ENCODE measurements at regions not wholly inside any gene's neighbourhood (a gene's known extent, or its start where the extent isn't known, plus 50 kb on each side); places are given as distances from the start of the nearest gene placed in this dataset.

DNA sequence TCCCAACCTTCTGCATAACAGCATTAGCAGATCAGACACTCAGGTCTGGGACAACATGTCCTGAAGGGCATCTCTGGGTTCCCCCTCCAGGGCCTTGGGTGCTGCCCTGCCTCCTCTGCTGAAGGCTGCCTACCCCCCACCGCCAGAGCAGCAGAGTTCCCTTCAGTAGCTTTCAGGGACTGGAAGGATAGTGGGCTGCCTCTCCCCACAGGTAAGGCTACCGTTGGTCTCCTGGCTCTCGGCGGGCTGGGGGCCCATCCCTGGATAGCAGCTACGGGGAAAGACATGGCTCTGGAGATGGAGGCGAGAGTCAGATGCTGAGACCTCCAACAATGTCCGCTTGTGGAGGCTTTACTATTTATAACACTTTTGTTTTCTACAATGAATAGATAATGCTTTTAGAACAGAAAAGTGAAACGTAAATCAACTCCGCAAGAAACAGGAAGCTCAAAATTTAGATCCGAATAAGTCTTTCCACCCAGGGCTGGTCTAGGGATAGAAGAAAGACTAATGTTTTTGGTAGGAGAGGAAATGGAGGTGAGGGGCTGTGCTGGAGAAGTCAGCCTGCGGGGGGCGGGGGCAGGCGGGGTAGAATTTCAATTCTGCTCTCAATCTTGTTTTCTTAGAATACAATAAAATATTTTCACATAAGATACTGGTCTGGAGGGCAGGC is 58.4 kb downstream of the ARL4C start:
- no peak for DNase-seq

DNA sequence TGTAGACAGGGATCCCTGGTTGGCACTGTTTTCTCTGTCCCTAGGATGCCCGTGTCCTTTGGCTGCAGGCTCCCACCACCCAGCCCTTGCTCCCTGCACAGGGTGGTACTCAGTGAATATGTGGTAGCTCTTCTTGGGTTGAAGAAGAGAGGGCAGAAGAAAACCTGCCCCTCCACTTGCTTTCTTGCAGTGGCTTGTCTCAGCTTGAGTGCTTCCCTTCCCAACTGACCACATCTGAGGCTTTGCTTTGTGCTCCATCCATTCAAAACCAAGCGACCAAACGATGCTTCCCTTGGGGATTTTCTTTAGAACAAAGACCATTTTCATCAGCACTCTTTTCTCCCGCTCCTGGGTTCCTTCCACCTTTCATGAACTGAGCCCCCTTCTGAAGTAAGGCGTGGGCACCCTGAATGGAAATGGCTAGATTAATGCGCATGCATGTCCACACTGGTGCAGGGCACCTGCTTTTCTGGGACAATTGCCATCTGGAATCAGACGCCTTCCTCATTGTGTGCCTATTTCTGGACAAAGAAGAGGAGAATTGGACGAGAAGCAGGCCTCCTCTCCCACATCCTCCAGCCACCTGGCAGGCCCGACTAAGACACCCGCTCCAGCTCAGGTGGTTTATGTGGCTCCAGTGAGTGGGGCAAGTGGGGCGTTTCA is 59.1 kb downstream of the ARL4C start:
- DNase-seq, result peak in 2 of 3 donors; percentile 9 to 36

- DNase-seq, result no peak
Observed at GRCh38 chr2:234436482-234436837, 60.4 kb downstream of the ARL4C start.

DNA sequence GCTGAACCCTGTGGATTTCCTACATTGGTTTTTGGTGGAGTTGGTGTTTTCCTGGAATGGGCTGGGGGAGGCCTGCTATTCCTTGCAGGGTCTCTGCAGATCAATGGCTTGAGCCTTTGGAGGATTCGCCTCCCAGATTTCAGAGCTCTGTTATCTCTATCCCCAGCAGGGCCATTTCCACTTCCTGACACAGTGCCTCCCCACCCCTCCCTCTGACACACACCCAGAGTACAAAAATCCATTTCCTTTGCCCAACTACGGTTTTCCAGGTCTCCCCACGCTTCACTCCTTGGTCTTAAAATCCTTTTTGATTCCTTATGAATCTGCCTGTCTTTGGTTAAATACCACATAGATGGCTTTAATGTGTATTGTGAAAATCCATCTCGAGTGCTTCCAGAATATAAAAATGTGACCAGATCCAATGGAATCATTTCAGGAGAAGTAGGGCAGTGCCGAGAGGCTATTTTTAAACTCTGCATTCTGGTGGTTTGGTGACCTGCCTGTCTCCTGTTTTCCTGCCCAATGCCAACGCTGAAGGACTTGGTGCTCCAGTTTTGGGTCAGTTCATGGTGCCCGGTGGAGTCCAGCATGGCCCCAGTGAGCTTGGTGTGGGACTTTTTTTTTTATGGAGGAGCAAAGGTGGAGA is 60.9 kb downstream of the ARL4C start:
- DNase-seq, result no peak

GRCh38 chr2:234433201-234433600 is 63.7 kb downstream of the ARL4C start:
- DNase-seq, result no peak

DNA sequence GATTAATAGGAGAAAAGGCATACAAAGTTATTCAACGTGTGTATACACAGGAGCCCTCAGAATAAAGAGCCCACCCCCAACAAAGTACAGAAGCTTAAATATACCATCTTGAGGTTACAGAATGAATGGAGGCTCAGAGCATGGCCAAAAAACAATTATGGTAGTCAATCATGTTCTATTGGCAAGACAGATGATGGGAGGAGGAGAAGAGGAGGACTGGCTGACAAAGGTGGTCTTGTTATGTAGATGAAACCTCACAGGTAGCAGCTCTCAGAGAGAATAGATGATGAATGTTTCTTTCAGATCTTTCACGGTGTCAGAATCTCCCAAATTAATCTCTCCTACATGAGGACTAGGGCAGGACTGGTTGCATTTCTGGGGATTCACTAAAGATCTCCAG is 66.0 kb downstream of the ARL4C start:
- no peak for DNase-seq

- DNase-seq, result no peak
Observed at GRCh38 chr2:234429265-234429664, 67.6 kb downstream of the ARL4C start.

- DNase-seq, result peak in 1 of 3 donors; percentile 74
Observed at GRCh38 chr2:234427081-234428061, 69.5 kb downstream of the ARL4C start.

DNA sequence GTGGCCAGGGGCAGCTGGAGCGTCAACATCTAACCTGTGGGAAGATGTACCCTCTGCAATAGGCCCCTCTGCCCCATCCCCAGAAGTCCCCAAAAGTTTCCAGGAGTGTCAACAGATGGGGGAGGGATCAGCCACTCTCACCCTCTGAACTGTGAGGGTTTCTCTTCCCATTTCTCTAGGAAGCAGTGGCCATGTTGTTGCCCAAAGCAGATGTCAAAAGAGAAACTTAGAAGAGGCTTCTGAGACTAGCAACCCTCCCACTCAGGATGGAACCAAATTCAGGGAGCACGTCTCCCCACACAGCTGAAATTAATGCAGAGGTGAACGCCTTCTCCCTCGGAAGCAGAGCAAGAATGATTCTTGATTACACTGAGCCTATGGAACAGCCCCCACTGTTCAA is 70.3 kb downstream of the ARL4C start:
- no peak for DNase-seq

DNA sequence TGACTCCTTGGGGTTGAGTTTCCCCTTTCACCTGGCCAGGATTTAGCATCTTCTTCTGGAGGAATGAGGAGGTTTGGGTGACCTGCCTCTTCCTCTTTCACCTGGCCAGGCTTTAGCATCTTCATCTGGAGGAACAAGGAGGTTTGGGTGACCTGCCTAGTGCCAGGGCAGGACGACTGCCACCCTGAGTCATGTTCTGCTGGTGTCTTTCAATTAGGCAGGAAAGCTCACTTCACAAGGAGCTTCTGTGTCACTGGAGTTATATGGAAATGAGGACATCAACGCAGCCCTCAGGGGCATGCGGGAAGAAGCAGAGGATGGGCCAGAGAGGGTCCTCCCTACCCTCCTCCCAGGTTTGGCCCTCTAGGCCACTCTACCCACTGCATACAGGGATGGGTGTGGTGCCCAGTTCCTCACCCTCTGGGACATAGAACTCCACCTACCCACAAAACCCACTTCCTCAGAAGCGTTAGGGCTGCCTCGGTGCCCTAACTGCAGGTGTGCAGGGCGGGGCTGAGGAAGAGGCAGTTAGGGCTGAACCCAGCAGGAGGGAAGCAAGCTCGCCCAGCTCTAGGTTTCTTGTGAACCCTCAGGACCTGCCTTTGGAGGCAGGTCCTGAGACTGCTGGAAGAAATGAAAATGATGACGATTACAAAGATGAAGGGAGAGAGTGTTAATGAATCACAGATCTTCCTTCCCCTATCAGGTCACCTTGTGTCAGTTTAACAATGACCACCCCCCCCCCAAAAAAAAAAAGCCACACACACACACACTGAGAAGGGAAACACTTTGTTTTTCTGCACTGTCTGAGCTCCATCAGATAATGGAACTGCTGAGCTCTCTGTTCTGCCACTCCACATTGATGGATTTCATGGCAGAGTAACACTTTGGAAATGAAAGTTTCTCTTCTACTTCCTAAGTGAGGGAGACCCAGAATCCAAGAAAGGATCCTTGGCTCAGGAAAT is 71.0 kb downstream of the ARL4C start:
- DNase-seq, result no peak

GRCh38 chr2:234423884-234424283 is 73.0 kb downstream of the ARL4C start:
- no peak for DNase-seq

- no peak for DNase-seq
Observed at GRCh38 chr2:234422981-234423431, 73.9 kb downstream of the ARL4C start.

GRCh38 chr2:234422273-234422732 is 74.6 kb downstream of the ARL4C start:
- DNase-seq, result peak in 1 of 3 donors; percentile 79

DNA sequence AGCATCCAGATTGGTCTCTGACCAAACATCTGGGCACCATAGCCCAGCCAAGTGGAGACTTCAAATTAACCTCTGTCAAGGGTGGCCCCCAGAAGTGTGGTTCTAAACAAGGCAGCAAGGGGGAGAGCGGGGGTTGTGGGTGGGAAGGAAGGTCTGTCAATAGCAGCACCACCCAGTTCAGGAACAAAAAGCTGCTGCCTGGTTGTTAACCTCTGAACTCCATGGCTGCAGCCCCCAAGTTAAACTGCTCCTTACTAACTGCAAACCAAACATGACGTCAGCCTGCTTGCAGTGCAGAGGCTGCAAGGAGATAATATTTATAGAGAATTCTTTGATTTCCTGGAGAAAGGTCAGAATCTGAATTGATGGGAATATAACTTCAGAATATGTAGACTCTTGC is 76.5 kb downstream of the ARL4C start:
- no peak for DNase-seq

DNA sequence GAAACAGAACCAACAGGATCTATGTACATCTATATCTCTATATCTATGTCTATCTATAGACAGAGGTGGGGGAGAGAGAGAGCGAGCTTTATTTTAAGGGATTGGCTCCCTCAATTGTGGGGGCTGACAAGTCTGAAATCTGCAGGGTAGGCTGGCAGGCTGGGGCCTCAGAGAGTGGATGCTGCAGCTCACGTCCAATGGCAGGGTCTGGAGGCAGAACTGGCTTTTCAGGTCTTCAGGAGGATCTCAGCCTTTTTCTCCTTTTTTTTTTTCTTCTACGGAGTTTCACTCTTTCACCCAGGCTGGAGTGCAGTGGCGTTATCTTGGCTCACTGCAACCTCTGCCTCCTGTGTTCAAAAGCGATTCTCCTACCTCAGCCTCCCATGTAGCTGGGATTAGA is 77.2 kb downstream of the ARL4C start:
- DNase-seq, result no peak

GRCh38 chr2:234415706-234416105 is 81.2 kb downstream of the ARL4C start:
- DNase-seq, result no peak

- no peak for DNase-seq
Observed at GRCh38 chr2:234414596-234414995, 82.3 kb downstream of the ARL4C start.

DNA sequence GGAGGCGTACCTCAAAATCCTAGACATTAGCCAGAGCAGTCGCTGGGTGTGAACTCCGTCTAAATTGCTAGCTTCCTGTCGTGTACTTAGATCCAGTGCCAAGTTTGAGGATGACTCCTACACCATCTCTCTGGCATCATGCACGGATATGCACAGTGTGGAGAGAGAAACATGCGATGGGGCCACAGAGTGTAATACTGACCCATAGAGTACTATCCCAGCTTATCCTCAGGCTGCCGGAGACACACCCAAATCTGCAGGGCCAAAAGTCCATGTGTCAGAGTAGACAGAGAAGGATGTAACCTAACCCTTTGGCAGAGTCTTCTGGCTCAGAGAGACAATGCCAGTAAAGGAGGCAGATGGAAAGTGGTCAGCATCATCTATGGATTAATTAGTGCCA is 84.2 kb downstream of the ARL4C start:
- no peak for DNase-seq

DNA sequence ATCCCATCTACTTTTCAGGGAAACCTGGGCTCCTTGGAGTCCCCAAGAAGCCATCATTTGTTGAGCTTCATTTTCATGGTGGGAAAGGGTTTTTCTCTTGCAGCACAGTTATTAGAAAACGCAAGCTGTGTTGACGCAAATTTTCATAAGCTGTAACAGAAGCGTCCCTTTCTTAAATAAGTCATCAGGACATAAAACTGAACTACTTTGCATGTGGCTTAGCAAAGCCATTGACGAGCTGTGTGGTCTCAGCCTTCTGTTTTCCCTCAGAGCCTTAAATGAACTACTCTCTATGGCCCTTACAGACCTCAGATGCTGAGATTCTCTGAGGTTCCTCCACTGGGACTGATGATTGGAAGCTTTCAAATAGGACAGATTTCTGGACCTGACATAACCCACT is 85.1 kb downstream of the ARL4C start:
- DNase-seq, result peak in 1 of 3 donors; percentile 39

GRCh38 chr2:234410526-234410925 is 86.4 kb downstream of the ARL4C start:
- no peak for DNase-seq

- no peak for DNase-seq
Observed at GRCh38 chr2:234409590-234409989, 87.3 kb downstream of the ARL4C start.
